SK-N-SH (cell line): ENCODE measurements at regions not wholly inside any gene's neighbourhood (a gene's known extent, or its start where the extent isn't known, plus 50 kb on each side); places are given as distances from the start of the nearest gene placed in this dataset.

Experiments
- ELF1 ChIP-seq: IDR thresholded peaks from 2 replicates; pipeline ENCODE4 v1.4.0; 2012
- EP300 ChIP-seq, 2 experiments: IDR thresholded peaks; 2 replicates each; pipeline versions ENCODE4 v1.4.0 to v1.6.1; 2012; ENCODE audit warnings: borderline replicate concordance in 1 of 2, low read depth in 1 of 2, low read length in 1 of 2
- GABPA ChIP-seq: IDR thresholded peaks from 2 replicates; pipeline ENCODE4 v1.4.0; 2012; ENCODE audit warnings: low read depth, mild to moderate bottlenecking
- POLR2AphosphoS5 ChIP-seq: IDR thresholded peaks from 2 replicates; pipeline ENCODE4 v1.6.1; 2012; ENCODE audit warnings: low read depth, low read length
- RFX5 ChIP-seq: IDR thresholded peaks from 2 replicates; pipeline ENCODE4 v1.6.1; 2012; ENCODE audit warnings: mild to moderate bottlenecking, improper control_type of control experiment, low read length
- RXRA ChIP-seq: IDR thresholded peaks from 2 replicates; pipeline ENCODE4 v1.4.0; 2012; ENCODE audit warnings: low read depth, mild to moderate bottlenecking, borderline replicate concordance
- TAF1 ChIP-seq: IDR thresholded peaks from 2 replicates; pipeline ENCODE4 v1.6.1; 2012; ENCODE audit warnings: low read depth, mild to moderate bottlenecking, low read length, moderate library complexity, borderline replicate concordance
- YY1 ChIP-seq: IDR thresholded peaks from 2 replicates; pipeline ENCODE4 v1.4.0; 2012; ENCODE audit warnings: low read depth, mild to moderate bottlenecking
- TF ChIP-seq, protein P1 (sequence below): fragments of 200-600 bp; sonication (generic); IDR thresholded peaks from 2 replicates; pipeline ENCODE4 v1.6.1; 2017; ENCODE audit warnings: antibody characterized with exemption, mild to moderate bottlenecking, moderate library complexity
- TF ChIP-seq, protein P2 (sequence below): IDR thresholded peaks from 2 replicates; pipeline ENCODE4 v1.4.0; 2012; ENCODE audit warnings: low read depth, borderline replicate concordance

DNA sequence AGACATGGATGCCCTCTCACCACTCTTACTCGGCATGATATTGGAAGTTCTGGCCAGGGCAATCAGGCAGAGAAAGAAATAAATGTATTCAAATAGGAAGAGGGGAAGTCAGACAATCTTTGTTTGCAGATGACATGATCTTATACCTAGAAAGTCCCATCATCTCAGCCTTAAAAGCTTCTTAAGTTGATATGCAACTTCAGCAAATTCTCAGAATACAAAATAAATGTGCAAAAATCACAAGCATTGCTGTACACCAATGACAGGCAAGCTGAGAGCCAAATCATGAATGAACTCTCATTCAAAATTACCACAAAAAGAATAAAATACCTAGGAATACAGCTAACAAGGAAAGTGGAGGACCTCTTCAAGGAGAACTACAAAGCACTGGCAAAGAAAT is 2190.4 kb downstream of the MAT2B start:
- TF ChIP-seq, protein P1, sequence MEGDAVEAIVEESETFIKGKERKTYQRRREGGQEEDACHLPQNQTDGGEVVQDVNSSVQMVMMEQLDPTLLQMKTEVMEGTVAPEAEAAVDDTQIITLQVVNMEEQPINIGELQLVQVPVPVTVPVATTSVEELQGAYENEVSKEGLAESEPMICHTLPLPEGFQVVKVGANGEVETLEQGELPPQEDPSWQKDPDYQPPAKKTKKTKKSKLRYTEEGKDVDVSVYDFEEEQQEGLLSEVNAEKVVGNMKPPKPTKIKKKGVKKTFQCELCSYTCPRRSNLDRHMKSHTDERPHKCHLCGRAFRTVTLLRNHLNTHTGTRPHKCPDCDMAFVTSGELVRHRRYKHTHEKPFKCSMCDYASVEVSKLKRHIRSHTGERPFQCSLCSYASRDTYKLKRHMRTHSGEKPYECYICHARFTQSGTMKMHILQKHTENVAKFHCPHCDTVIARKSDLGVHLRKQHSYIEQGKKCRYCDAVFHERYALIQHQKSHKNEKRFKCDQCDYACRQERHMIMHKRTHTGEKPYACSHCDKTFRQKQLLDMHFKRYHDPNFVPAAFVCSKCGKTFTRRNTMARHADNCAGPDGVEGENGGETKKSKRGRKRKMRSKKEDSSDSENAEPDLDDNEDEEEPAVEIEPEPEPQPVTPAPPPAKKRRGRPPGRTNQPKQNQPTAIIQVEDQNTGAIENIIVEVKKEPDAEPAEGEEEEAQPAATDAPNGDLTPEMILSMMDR = no peak
- TF ChIP-seq YY1 (no peak), GABPA (no peak), RXRA (no peak), TAF1 (no peak), RFX5 (no peak), POLR2AphosphoS5 (no peak), ELF1 (no peak), EP300 (IDR thresholded peaks at IDR 0.05; ENCODE audit: borderline replicate concordance in 1 of 2, low read depth in 1 of 2, low read length in 1 of 2) (no peak)
- TF ChIP-seq, protein P2, sequence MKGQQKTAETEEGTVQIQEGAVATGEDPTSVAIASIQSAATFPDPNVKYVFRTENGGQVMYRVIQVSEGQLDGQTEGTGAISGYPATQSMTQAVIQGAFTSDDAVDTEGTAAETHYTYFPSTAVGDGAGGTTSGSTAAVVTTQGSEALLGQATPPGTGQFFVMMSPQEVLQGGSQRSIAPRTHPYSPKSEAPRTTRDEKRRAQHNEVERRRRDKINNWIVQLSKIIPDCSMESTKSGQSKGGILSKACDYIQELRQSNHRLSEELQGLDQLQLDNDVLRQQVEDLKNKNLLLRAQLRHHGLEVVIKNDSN = no peak
